Hepatocyte (in vitro differentiated cells): ENCODE measurements at regions not wholly inside any gene's neighbourhood (a gene's known extent, or its start where the extent isn't known, plus 50 kb on each side); places are given as distances from the start of the nearest gene placed in this dataset.

ENCODE experiments used
- EZH2 ChIP-seq: fragments of 200-600 bp; sonication (generic); IDR thresholded peaks from 2 replicates; pipeline ENCODE4 v1.6.1; 2016; ENCODE audit warnings: antibody characterized with exemption, mild to moderate bottlenecking, borderline replicate concordance
- TF ChIP-seq, protein P1 (sequence below): fragments of 200-600 bp; sonication (generic); IDR thresholded peaks from 2 replicates; pipeline ENCODE4 v1.5.1; 2016; ENCODE audit warnings: antibody characterized with exemption, mild to moderate bottlenecking; ENCODE audit not compliant: poor library complexity

DNA sequence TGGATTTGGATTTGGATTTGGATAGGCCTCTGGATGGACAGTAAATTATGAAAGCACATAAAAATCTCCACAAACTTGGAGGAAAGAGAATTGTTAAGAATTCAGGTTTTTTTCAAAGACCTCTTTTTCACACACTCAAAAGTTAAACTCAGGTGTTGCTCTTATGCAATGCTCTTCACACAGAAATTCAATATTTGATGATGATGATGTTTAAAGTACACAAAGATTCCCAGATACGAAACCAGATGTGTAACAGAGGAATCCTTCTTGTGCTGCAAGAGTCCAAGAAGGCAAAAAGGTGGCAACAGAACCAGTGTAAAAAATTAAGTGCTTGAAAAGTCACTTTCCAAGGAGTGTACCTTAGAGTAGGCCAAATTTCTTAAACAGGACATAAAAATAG lies 75.8 kb upstream of the SPATS2L start:
- TF ChIP-seq, protein P1, sequence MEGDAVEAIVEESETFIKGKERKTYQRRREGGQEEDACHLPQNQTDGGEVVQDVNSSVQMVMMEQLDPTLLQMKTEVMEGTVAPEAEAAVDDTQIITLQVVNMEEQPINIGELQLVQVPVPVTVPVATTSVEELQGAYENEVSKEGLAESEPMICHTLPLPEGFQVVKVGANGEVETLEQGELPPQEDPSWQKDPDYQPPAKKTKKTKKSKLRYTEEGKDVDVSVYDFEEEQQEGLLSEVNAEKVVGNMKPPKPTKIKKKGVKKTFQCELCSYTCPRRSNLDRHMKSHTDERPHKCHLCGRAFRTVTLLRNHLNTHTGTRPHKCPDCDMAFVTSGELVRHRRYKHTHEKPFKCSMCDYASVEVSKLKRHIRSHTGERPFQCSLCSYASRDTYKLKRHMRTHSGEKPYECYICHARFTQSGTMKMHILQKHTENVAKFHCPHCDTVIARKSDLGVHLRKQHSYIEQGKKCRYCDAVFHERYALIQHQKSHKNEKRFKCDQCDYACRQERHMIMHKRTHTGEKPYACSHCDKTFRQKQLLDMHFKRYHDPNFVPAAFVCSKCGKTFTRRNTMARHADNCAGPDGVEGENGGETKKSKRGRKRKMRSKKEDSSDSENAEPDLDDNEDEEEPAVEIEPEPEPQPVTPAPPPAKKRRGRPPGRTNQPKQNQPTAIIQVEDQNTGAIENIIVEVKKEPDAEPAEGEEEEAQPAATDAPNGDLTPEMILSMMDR = no peak
- no peak for TF ChIP-seq EZH2
